HEK293 (cell line): ENCODE measurements at regions not wholly inside any gene's neighbourhood (a gene's known extent, or its start where the extent isn't known, plus 50 kb on each side); places are given as distances from the start of the nearest gene placed in this dataset.

Experiments
- ZBTB8A ChIP-seq: fragments of 450-650 bp; formaldehyde crosslinking; IDR thresholded peaks from 2 replicates; pipeline ENCODE4 v1.5.1; 2016; ENCODE audit warnings: missing biosample characterization, missing genetic modification characterization
- ZNF658 ChIP-seq: fragments of 450-650 bp; formaldehyde crosslinking; IDR thresholded peaks from 2 replicates; pipeline ENCODE4; 2016; ENCODE audit warnings: missing biosample characterization, missing genetic modification characterization

DNA sequence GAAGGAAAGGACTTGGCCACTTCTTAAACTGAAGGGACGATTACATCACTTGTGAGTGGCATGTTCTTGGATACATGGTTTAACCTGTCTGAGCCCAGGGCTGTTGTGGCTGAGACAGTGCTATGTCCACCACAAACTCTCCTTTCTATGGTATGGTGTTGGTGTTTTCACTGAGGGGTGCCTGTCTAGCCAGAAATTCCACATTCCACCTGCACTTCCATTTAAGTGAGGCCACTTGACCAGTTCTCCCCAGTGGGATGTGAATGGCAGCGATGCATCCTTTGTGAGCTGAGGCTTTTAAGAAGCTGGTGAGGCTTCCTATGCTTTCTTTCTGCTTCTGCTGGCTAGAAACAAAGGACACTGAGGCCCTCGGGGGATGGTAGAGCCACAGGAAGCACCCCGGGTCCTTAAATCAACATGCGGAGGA, 151.4 kb upstream of the CHD6 start:
- TF ChIP-seq ZNF658 (tag by site-specific recombination) (no peak), ZBTB8A (tag by site-specific recombination) (no peak)
